G401.6 (cell line): ENCODE measurements at regions not wholly inside any gene's neighbourhood (a gene's known extent, or its start where the extent isn't known, plus 50 kb on each side); places are given as distances from the start of the nearest gene placed in this dataset.

Experiments used
- FAIRE-seq: peaks from 2 replicates; lab custom pipeline; 2012; peaks lifted over from hg19 to GRCh38; lab: Jason Lieb, UNC

- no peak for FAIRE-seq
Observed at GRCh38 chr20:40770564-40771307, 81.7 kb upstream of the MAFB start.

- no peak for FAIRE-seq
Observed at GRCh38 chr20:40771308-40771610, 82.2 kb upstream of the MAFB start.

GRCh38 chr20:40771848-40772511 is 82.9 kb upstream of the MAFB start:
- FAIRE-seq = no peak

- FAIRE-seq = no peak
Observed at GRCh38 chr20:40773376-40773775, 84.3 kb upstream of the MAFB start.

GRCh38 chr20:40774252-40774651 is 85.2 kb upstream of the MAFB start:
- no peak for FAIRE-seq

- FAIRE-seq = no peak
Observed at GRCh38 chr20:40775561-40776146, 86.6 kb upstream of the MAFB start.

GRCh38 chr20:40776466-40777457 is 87.7 kb upstream of the MAFB start:
- no peak for FAIRE-seq

GRCh38 chr20:40777653-40778052 is 88.6 kb upstream of the MAFB start:
- FAIRE-seq = no peak

- no peak for FAIRE-seq
Observed at GRCh38 chr20:40778894-40779496, 90.0 kb upstream of the MAFB start.

- FAIRE-seq = no peak
Observed at GRCh38 chr20:40781327-40782042, 92.4 kb upstream of the MAFB start.

- no peak for FAIRE-seq
Observed at GRCh38 chr20:40782043-40782368, 93.0 kb upstream of the MAFB start.

- no peak for FAIRE-seq
Observed at GRCh38 chr20:40785346-40785745, 96.3 kb upstream of the MAFB start.

GRCh38 chr20:40786336-40786735 is 97.3 kb upstream of the MAFB start:
- FAIRE-seq = no peak

GRCh38 chr20:40787941-40788340 is 98.9 kb upstream of the MAFB start:
- FAIRE-seq = no peak

GRCh38 chr20:40797425-40797824 is 108.4 kb upstream of the MAFB start:
- FAIRE-seq = no peak

- no peak for FAIRE-seq
Observed at GRCh38 chr20:40798066-40798465, 109.0 kb upstream of the MAFB start.

GRCh38 chr20:40802886-40803285 is 113.8 kb upstream of the MAFB start:
- FAIRE-seq = no peak

GRCh38 chr20:40803381-40803780 is 114.3 kb upstream of the MAFB start:
- FAIRE-seq = no peak

GRCh38 chr20:40805592-40805991 is 116.6 kb upstream of the MAFB start:
- no peak for FAIRE-seq

- FAIRE-seq = no peak
Observed at GRCh38 chr20:40806929-40807820, 118.1 kb upstream of the MAFB start.

GRCh38 chr20:40807821-40808170 is 118.8 kb upstream of the MAFB start:
- FAIRE-seq = no peak
